Peyer's patch (tissue), 4 donors: ENCODE measurements at regions not wholly inside any gene's neighbourhood (a gene's known extent, or its start where the extent isn't known, plus 50 kb on each side); places are given as distances from the start of the nearest gene placed in this dataset.

ENCODE experiments used
- DNase-seq, 3 donors: peaks; one replicate each; pipeline ENCODE4 v3.0.0-alpha.2; 2017 to 2019
- H3K27ac ChIP-seq, 4 donors: fragments of 200-600 bp; sonication (generic); one replicate each; pipeline ENCODE4 v1.5.1; 2016 to 2019
- H3K27me3 ChIP-seq, 2 donors: fragments of 200-600 bp; sonication (generic); one replicate each; pipeline ENCODE4 v1.5.1; 2019
- H3K36me3 ChIP-seq, 3 donors: fragments of 200-600 bp; sonication (generic); one replicate each; pipeline ENCODE4 v1.5.1; 2016 to 2019
- H3K4me1 ChIP-seq, 4 donors: fragments of 200-600 bp; sonication (generic); one replicate each; pipeline ENCODE4 v1.5.1; 2016 to 2019
- H3K4me3 ChIP-seq, 4 donors: fragments of 200-600 bp; sonication (generic); 1 replicate in 3 of 4; 2 replicates in 1 of 4; pipeline ENCODE4 v1.5.1; 2016 to 2019; ENCODE audit warnings: mild to moderate bottlenecking in 1 of 4
- H3K9me3 ChIP-seq, 4 donors: fragments of 200-600 bp; sonication (generic); one replicate each; pipeline ENCODE4 v1.5.1; 2016 to 2019; ENCODE audit warnings: mild to moderate bottlenecking in 1 of 4
- CTCF ChIP-seq, 6 experiments: fragments of 450-650 bp in 4 of 6; fragments of 200-600 bp in 2 of 6; sonication (generic) in 1 of 6; IDR thresholded peaks; one replicate each; pipeline ENCODE4 v1.5.1; 2017 to 2019; ENCODE audit warnings: antibody characterized with exemption in 6 of 6, mild to moderate bottlenecking in 3 of 6, moderate library complexity in 1 of 6
- POLR2A ChIP-seq, 2 donors: fragments of 450-650 bp; IDR thresholded peaks; one replicate each; pipeline ENCODE4 v1.5.1; 2017; ENCODE audit warnings: antibody characterized with exemption in 2 of 2, mild to moderate bottlenecking in 2 of 2, moderate library complexity in 2 of 2

- peaks cover 0 to 4% (median 0%) of the 10 kb centered on the region in 4 donors for H3K9me3 ChIP-seq
These were observed 1735.9 kb downstream of the TP53TG3F start for GRCh38 chr16:35195173-35195863.

GRCh38 chr16:35195864-35196216 lies 1736.4 kb downstream of the TP53TG3F start:
- no peak for TF ChIP-seq POLR2A (IDR thresholded peaks at IDR 0.05)
- Histone ChIP-seq H3K4me3 (no peak overlapping the region), H3K27me3 (no peaks in the 10 kb centered on the region), H3K9me3 (peaks cover 0 to 4% (median 0%) of the 10 kb centered on the region in 4 donors), H3K36me3 (no peaks in the 10 kb centered on the region), H3K27ac (no peak overlapping the region), H3K4me1 (no peaks in the 10 kb centered on the region)
- no peak for DNase-seq

More at GRCh38 chr16:35195173-35195863, 1735.9 kb downstream of the TP53TG3F start:
- no peak for DNase-seq
- Histone ChIP-seq H3K27ac (no peak overlapping the region), H3K27me3 (no peaks in the 10 kb centered on the region), H3K4me1 (no peaks in the 10 kb centered on the region), H3K36me3 (no peaks in the 10 kb centered on the region), H3K4me3 (no peak overlapping the region)
- no peak for TF ChIP-seq CTCF (IDR thresholded peaks at IDR 0.05)
- TF ChIP-seq POLR2A (IDR thresholded peaks at IDR 0.05), result no peak

DNA sequence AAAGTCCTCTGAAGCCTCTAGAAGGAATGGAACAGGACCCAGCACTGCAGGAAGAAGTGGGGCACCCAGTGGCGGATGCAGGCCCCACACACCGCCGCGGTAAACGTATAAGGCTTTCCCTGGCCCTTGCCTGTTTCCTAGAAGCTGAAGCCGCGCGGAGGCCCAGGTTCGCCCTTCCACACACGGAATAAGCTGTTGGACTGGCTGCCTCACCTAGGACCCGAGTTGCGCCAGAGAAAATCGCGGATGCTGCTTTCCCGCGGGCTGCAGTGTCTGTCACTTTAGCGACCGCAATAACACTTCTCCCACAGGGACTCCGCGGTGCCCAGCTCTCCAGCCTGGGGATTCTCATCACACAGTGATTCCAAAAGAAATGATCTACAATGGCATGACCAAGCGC lies 1736.9 kb downstream of the TP53TG3F start:
- Histone ChIP-seq H3K27me3 (no peaks in the 10 kb centered on the region), H3K36me3 (no peaks in the 10 kb centered on the region), H3K4me1 (no peaks in the 10 kb centered on the region), H3K4me3 (no peak overlapping the region), H3K27ac (no peak overlapping the region), H3K9me3 (peaks cover 0 to 4% (median 0%) of the 10 kb centered on the region in 4 donors)
- DNase-seq, result no peak
- TF ChIP-seq CTCF (IDR thresholded peaks at IDR 0.05) (no peak), POLR2A (IDR thresholded peaks at IDR 0.05) (no peak)

DNA sequence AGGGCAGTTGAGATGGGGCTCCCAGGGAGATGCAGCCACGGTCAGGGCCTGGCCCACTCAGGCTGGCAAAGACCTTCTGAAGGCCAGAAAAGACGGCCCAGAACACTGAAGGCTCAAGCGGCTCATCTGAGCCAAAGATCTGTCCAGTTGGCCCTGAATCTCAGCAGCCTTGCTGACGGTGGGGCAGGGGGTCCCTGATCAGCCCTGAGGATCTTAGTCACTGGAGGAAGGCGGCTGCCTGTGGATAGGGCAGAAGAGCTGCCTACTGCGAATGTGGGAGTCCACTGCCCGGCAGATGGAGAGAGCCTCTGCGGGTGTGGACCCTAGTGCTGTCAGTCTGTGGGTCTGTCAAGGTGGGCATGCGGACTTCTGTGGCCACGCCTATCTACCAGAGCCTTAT lies 1738.2 kb downstream of the TP53TG3F start:
- TF ChIP-seq CTCF (IDR thresholded peaks at IDR 0.05) (no peak), POLR2A (IDR thresholded peaks at IDR 0.05) (no peak)
- Histone ChIP-seq H3K9me3 (peaks cover 0 to 4% (median 0%) of the 10 kb centered on the region in 4 donors), H3K27ac (no peak overlapping the region), H3K27me3 (no peaks in the 10 kb centered on the region), H3K36me3 (no peaks in the 10 kb centered on the region), H3K4me3 (no peak overlapping the region), H3K4me1 (no peaks in the 10 kb centered on the region)
- DNase-seq, result no peak

- Histone ChIP-seq H3K4me3 (no peak overlapping the region), H3K9me3 (peaks cover 0 to 7% (median 0%) of the 10 kb centered on the region in 4 donors), H3K27me3 (no peaks in the 10 kb centered on the region), H3K36me3 (no peaks in the 10 kb centered on the region), H3K4me1 (no peaks in the 10 kb centered on the region), H3K27ac (no peak overlapping the region)
- TF ChIP-seq CTCF (IDR thresholded peaks at IDR 0.05), result no peak
- TF ChIP-seq POLR2A (IDR thresholded peaks at IDR 0.05), result no peak
- DNase-seq, result no peak
These were observed 1739.1 kb downstream of the TP53TG3F start for GRCh38 chr16:35198223-35199199.

DNA sequence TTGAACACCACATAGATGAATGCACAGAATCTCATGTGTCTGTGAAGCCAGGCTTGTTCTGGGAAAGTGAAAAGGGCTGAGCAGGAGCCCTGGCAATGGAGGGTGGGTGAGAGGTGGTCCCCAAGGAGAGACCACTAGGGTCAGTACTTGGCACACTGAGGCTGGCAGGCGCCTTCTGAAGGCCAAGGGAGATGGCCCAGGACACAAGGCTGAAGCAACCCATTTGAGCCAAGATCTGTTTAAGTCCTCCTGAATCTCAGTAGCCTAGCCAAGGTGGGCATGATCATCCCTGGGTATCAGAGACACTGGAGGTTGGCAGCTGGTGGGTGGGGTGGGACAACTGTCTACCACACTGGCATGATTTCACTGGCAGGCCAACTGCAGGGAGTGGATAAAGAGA lies 1741.2 kb downstream of the TP53TG3F start:
- H3K36me3 ChIP-seq, result no peaks in the 10 kb centered on the region
- H3K27ac ChIP-seq, result no peak overlapping the region
- H3K4me1 ChIP-seq, result no peaks in the 10 kb centered on the region
- no peak for TF ChIP-seq POLR2A (IDR thresholded peaks at IDR 0.05)
- TF ChIP-seq CTCF (IDR thresholded peaks at IDR 0.05), result no peak
- H3K9me3 ChIP-seq, result peaks cover 0 to 4% (median 0%) of the 10 kb centered on the region in 4 donors
- H3K27me3 ChIP-seq, result no peaks in the 10 kb centered on the region
- no peak overlapping the region for H3K4me3 ChIP-seq
- DNase-seq, result no peak
